GM12873 (cell line): ENCODE measurements at regions not wholly inside any gene's neighbourhood (a gene's known extent, or its start where the extent isn't known, plus 50 kb on each side); places are given as distances from the start of the nearest gene placed in this dataset.

Source experiments
- CTCF ChIP-seq: IDR thresholded peaks from 2 replicates; pipeline ENCODE4 v1.5.1; 2012; ENCODE audit warnings: low read depth, mild to moderate bottlenecking, moderate library complexity, low read length, control low read depth; ENCODE audit not compliant: insufficient read depth; ENCODE audit errors: missing control alignments

- TF ChIP-seq CTCF, result no peak
Observed at GRCh38 chr1:4284976-4285375, 369.4 kb upstream of the AJAP1 start.

GRCh38 chr1:4292861-4293260, 361.5 kb upstream of the AJAP1 start:
- TF ChIP-seq CTCF, result no peak

- TF ChIP-seq CTCF, result no peak
Observed at GRCh38 chr1:4298361-4299083, 355.9 kb upstream of the AJAP1 start.

- TF ChIP-seq CTCF, result no peak
Observed at GRCh38 chr1:4301007-4301406, 353.4 kb upstream of the AJAP1 start.

GRCh38 chr1:4303303-4303702, 351.1 kb upstream of the AJAP1 start:
- no peak for TF ChIP-seq CTCF

- no peak for TF ChIP-seq CTCF
Observed at GRCh38 chr1:4305526-4306301, 348.7 kb upstream of the AJAP1 start.

- TF ChIP-seq CTCF, result no peak
Observed at GRCh38 chr1:4306559-4307467, 347.6 kb upstream of the AJAP1 start.
